Upper lobe of left lung (tissue), 6 donors: ENCODE measurements at regions not wholly inside any gene's neighbourhood (a gene's known extent, or its start where the extent isn't known, plus 50 kb on each side); places are given as distances from the start of the nearest gene placed in this dataset.

Experiments
- ATAC-seq, 2 donors: fragments of 200-7000 bp; cut with Tn5 transposase; one replicate each; pipeline ENCODE4 v1.9.1; 2022; ENCODE audit warnings: mild to moderate bottlenecking in 2 of 2, moderate library complexity in 2 of 2; ENCODE audit not compliant: low FRiP score in 2 of 2
- DNase-seq, 2 donors: peaks; one replicate each; pipeline ENCODE4 v3.0.0-alpha.2; 2019 to 2020
- H3K27ac ChIP-seq, 4 donors: fragments of 200-600 bp; sonication (generic); one replicate each; pipeline ENCODE4 v1.5.1; 2016 to 2019
- H3K27me3 ChIP-seq, 4 donors: fragments of 200-600 bp; sonication (generic); one replicate each; pipeline ENCODE4 v1.5.1; 2017 to 2019
- H3K36me3 ChIP-seq, 4 donors: fragments of 200-600 bp; sonication (generic); one replicate each; pipeline ENCODE4 v1.5.1; 2016 to 2019
- H3K4me1 ChIP-seq, 4 donors: fragments of 200-600 bp; sonication (generic); one replicate each; pipeline ENCODE4 v1.5.1; 2018 to 2019
- H3K4me3 ChIP-seq, 4 donors: fragments of 200-600 bp; sonication (generic); one replicate each; pipeline ENCODE4 v1.5.1; 2017 to 2019; ENCODE audit warnings: mild to moderate bottlenecking in 2 of 4, moderate library complexity in 1 of 4
- H3K9me3 ChIP-seq, 4 donors: fragments of 200-600 bp; sonication (generic); one replicate each; pipeline ENCODE4 v1.5.1; 2018 to 2019
- EP300 ChIP-seq, 4 donors: sonication (generic); formaldehyde crosslinking; IDR thresholded peaks; one replicate each; pipeline ENCODE4 v1.5.1; 2017; ENCODE audit warnings: antibody characterized with exemption in 4 of 4, control low read depth in 2 of 4
- POLR2A ChIP-seq, 4 donors: fragments of 450-650 bp; IDR thresholded peaks; one replicate each; pipeline ENCODE4 v1.5.1; 2016 to 2017; ENCODE audit warnings: antibody characterized with exemption in 4 of 4, mild to moderate bottlenecking in 2 of 4
- POLR2AphosphoS5 ChIP-seq, 2 donors: sonication (generic); formaldehyde crosslinking; IDR thresholded peaks; one replicate each; pipeline ENCODE4 v1.5.1; 2017; ENCODE audit warnings: antibody characterized with exemption in 2 of 2
- WGBS, 2 donors: methylation state at CpG; one replicate each; pipeline ENCODE4 v1.1.5; 2017 to 2018; 5-methylcytosine and 5-hydroxymethylcytosine counted together
- TF ChIP-seq, protein P1 (sequence below), 6 experiments: fragments of 450-650 bp in 4 of 6; fragments of 200-600 bp in 2 of 6; sonication (generic) in 2 of 6; IDR thresholded peaks; one replicate each; pipeline ENCODE4 v1.5.1; 2016 to 2019; ENCODE audit warnings: antibody characterized with exemption in 6 of 6
- donor health status: DM: no; HTN: no; CAD: no; lungs with moderate emphysema.
- donor health status: DM: no; HTN: yes; CAD: no; lungs with severe emphysema.

DNA sequence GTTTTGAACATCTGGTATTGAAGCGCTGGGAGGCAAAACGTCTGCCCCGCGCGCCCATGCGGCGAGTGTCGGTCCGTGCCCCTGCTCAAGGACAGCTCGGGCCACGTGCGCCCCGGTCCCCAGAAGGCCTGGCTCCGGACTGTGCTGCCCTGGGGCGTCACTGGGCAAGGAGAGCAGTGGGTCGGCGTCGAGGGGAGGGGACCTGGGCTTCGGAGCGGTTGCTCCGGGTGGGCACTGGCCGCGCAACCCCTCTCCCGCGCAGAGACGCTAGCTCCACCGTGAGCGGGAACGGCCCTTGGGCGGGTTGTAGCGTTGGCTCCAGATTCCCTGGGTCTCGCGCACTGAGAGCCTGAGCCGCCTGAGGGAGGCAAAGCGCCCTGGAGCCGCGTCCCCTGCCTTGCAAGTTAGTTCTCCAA lies 304.2 kb upstream of the HSFY2 start:
- ATAC-seq (peak in 1 of 2 donors; percentile 48), DNase-seq (peak in 1 of 2 donors; percentile 87)
- WGBS, 2 donors = no CpG with 5 or more reads among the region's 37 CpGs

DNA sequence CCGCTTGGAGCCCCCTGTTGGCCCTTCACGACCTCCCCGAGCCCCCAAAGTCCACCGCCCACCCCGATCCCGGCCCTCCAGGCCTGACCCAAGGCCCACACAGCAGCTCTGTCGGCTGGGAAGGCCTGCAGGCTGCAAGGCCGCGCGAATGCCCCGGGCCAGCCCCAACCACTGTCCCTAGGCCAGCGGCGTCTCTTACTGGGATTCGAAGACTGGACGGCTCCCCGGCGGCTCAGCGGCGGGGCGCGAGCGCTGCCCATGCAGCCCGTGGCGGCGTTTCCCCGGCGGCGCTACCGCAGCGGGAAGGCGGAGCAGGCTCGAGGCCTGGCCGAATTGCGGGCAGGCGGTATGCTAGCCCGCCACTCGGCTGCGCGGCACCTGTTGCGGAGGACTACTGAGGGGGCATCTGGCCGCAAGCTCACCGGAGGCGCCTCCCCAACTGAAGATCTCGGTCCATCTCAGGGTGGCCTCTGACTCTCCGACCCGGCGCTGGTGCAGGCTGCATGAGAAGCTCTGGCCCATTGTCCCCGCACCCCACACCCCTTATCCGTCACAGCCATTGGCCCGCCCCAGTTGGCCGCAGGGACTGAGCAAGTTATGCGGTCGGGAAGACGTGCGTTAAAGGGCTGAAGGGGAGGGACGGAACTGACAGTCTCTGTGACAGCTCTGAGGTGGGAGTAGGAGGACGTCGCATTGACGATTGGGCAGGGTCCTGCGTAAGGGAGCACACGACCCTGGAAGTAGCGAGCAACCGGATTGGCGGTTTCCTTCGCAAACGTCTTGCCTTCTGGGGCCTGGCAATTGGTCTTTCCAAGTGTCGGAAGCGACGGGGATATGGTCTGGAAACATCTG lies 303.5 kb upstream of the HSFY2 start:
- H3K9me3 ChIP-seq = no peaks in the 10 kb centered on the region
- DNase-seq (peak in 1 of 2 donors; percentile 89), ATAC-seq (peak in 1 of 2 donors; percentile 85)
- H3K4me3 ChIP-seq = peak overlapping the region in 2 of 4 donors; percentile 61 to 69
- TF ChIP-seq POLR2A (IDR thresholded peaks at IDR 0.05) (peak in 1 of 4 donors; percentile 46), POLR2AphosphoS5 (IDR thresholded peaks at IDR 0.05) (no peak), EP300 (IDR thresholded peaks at IDR 0.05) (no peak)
- TF ChIP-seq, protein P1, sequence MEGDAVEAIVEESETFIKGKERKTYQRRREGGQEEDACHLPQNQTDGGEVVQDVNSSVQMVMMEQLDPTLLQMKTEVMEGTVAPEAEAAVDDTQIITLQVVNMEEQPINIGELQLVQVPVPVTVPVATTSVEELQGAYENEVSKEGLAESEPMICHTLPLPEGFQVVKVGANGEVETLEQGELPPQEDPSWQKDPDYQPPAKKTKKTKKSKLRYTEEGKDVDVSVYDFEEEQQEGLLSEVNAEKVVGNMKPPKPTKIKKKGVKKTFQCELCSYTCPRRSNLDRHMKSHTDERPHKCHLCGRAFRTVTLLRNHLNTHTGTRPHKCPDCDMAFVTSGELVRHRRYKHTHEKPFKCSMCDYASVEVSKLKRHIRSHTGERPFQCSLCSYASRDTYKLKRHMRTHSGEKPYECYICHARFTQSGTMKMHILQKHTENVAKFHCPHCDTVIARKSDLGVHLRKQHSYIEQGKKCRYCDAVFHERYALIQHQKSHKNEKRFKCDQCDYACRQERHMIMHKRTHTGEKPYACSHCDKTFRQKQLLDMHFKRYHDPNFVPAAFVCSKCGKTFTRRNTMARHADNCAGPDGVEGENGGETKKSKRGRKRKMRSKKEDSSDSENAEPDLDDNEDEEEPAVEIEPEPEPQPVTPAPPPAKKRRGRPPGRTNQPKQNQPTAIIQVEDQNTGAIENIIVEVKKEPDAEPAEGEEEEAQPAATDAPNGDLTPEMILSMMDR (IDR thresholded peaks at IDR 0.05) = no peak
- H3K36me3 ChIP-seq = no peaks in the 10 kb centered on the region
- peak overlapping the region in 2 of 4 donors; percentile 86 to 90 for H3K27ac ChIP-seq
- H3K27me3 ChIP-seq = no peaks in the 10 kb centered on the region
- 2% methylated on average over 10 of the region's 69 CpGs; no CpG with 5 or more reads in 1 of the 2 donors for WGBS, 2 donors
- no peaks in the 10 kb centered on the region for H3K4me1 ChIP-seq

More for the DNA sequence above, 304.2 kb upstream of the HSFY2 start:
- H3K9me3 ChIP-seq = no peaks in the 10 kb centered on the region
- no peaks in the 10 kb centered on the region for H3K4me1 ChIP-seq
- no peaks in the 10 kb centered on the region for H3K36me3 ChIP-seq
- peak overlapping the region in 2 of 4 donors; percentile 86 to 90 for H3K27ac ChIP-seq
- TF ChIP-seq, protein P1 (IDR thresholded peaks at IDR 0.05) = no peak
- TF ChIP-seq EP300 (IDR thresholded peaks at IDR 0.05) (no peak), POLR2AphosphoS5 (IDR thresholded peaks at IDR 0.05) (no peak), POLR2A (IDR thresholded peaks at IDR 0.05) (no peak)
- no peaks in the 10 kb centered on the region for H3K27me3 ChIP-seq
- peak overlapping the region in 2 of 4 donors; percentile 61 to 69 for H3K4me3 ChIP-seq

- Histone ChIP-seq H3K27me3 (no peaks in the 10 kb centered on the region), H3K4me3 (peak overlapping the region in 2 of 4 donors; percentile 61 to 69), H3K9me3 (no peaks in the 10 kb centered on the region), H3K27ac (peak overlapping the region in 2 of 4 donors; percentile 86 to 90), H3K4me1 (no peaks in the 10 kb centered on the region), H3K36me3 (no peaks in the 10 kb centered on the region)
- no peak for TF ChIP-seq EP300 (IDR thresholded peaks at IDR 0.05)
- peak in 1 of 4 donors; percentile 74 for TF ChIP-seq POLR2A (IDR thresholded peaks at IDR 0.05)
- no peak for TF ChIP-seq POLR2AphosphoS5 (IDR thresholded peaks at IDR 0.05)
- ATAC-seq (peak in 1 of 2 donors; percentile 87), DNase-seq (peak in 1 of 2 donors; percentile 91)
- WGBS, 2 donors = 6% methylated on average over 9 of the region's 28 CpGs; no CpG with 5 or more reads in 1 of the 2 donors
These were observed 302.1 kb upstream of the HSFY2 start for GRCh38 chrY:19075471-19076253.

DNA sequence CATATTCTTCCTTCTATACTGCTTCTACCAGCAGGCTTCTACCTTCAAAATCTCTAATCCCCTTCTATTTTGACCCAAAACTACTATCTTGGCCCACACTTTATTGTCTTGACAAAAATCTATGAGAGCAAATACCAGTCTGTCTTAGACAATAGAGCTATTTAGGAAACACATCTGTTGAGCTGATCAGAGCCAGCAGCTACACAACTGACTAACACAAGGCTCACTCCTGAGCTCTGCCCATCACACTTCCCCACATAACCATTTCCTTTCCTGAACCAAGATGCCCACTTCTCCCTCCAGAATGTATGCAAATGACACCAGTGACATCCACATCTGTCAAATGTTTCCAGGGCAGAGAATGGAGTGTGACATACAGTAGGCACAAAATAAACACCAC lies 293.9 kb upstream of the HSFY2 start:
- H3K27ac ChIP-seq = no peak overlapping the region
- H3K9me3 ChIP-seq = no peaks in the 10 kb centered on the region
- no peak for TF ChIP-seq POLR2AphosphoS5 (IDR thresholded peaks at IDR 0.05)
- TF ChIP-seq EP300 (IDR thresholded peaks at IDR 0.05) = no peak
- TF ChIP-seq, protein P1 (IDR thresholded peaks at IDR 0.05) = no peak
- TF ChIP-seq POLR2A (IDR thresholded peaks at IDR 0.05) = no peak
- no peak overlapping the region for H3K4me3 ChIP-seq
- H3K4me1 ChIP-seq = no peaks in the 10 kb centered on the region
- DNase-seq (no peak), ATAC-seq (no peak)
- no peaks in the 10 kb centered on the region for H3K27me3 ChIP-seq
- H3K36me3 ChIP-seq = no peaks in the 10 kb centered on the region
